GM19438 (cell line): ENCODE measurements at regions not wholly inside any gene's neighbourhood (a gene's known extent, or its start where the extent isn't known, plus 50 kb on each side); places are given as distances from the start of the nearest gene placed in this dataset.

Source experiments
- ATAC-seq: cut with Tn5 transposase; IDR thresholded peaks from one replicate; pipeline ENCODE4 v1.9.1; 2021; ENCODE audit warnings: low read depth; ENCODE audit not compliant: unreplicated experiment

- ATAC-seq: no peak
Measured at GRCh38 chr10:2301227-2301626, 563.9 kb upstream of the ADARB2 start.

GRCh38 chr10:2300231-2300630, 562.9 kb upstream of the ADARB2 start:
- no peak for ATAC-seq

DNA sequence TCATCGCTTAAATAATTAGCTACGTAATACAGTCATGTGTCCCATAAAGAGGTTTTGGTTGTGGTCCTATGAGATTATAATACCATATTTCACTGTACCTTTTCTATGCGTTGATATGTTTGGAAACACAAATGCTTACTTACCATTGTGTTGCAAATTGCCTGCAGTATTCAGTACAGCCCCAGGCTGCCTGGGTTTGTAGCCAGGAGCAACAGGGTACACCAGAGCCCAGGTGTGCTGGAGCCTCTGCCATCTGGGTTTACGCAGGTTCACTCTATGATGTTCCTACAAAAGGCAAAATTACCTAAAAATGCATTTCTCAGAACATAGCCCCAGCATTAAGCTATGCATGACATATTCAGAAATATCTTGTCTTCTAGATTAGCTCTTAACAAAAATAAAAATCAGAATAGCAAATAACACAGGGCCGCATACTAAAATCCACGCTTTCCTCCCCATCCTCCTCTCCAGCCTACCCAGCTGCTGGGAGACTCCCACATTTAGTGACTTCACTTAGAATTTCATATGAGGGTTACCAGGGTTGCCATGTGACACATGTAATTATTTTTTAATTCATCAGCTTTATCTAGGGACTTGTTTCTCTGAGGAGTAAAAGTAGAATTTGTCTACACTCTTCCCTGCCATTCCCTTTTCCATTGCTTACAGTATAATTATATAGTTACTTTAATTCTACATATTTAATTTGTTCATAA, 559.0 kb upstream of the ADARB2 start:
- no peak for ATAC-seq

- ATAC-seq: no peak
Measured at GRCh38 chr10:2294739-2295138, 557.4 kb upstream of the ADARB2 start.

DNA sequence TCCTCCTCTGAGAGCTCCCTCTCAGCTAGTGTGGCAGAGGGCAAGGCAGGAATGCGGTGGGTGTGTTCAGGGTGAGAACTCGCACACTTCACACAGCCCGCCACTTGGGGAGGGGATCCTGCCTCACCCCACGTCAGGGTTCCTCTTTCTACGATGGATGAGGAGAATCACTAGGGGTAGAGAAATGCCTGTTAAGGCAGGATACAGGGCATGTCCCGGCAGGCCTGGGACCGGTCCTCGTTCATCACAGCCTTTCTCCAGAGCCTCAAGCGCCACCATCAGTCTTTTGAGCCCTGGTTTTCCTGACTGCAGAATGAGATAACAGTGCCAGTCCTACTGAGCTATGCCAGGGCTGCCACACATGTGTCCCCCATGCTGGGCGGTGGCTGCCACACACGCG, 546.7 kb upstream of the ADARB2 start:
- no peak for ATAC-seq

DNA sequence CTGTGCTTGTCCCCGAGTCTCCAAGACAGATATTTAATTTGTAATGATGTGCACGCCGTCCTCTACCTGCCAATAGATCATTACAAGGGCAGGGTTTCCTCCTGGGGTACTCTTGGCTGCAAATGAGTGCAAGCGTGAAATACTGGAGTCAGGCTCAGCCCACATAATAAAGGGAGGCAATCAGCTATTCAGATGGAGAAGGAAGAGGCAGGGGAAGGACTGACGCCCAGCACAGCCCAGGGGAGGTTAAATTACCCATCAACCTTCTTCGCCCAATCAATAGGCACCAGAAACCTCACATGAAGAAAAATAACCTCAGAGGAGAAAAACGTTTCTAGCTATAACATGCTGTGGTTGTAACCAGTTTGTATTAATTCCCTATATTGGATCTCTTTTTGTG, 544.9 kb upstream of the ADARB2 start:
- no peak for ATAC-seq

- no peak for ATAC-seq
Measured at GRCh38 chr10:2280713-2281300, 543.5 kb upstream of the ADARB2 start.

DNA sequence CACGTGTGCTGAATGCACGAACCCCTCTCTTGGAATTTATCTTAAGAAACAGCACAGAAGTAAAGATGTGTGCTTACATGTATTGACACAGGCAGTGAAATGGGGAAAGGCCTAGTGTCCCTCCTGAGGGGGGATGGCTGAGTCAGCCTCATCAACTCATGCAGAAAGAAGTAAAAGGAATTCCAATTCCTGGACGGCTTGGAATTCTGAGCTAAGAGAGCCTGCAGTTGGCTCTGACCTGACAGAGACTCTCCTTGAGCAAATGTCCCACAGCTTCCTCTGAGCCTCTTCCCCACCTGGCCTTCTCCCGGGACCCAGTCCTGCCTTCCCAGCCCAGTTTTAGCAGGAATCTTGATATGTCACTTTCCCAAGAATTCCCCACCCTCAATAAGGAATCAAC, 542.4 kb upstream of the ADARB2 start:
- ATAC-seq: no peak

DNA sequence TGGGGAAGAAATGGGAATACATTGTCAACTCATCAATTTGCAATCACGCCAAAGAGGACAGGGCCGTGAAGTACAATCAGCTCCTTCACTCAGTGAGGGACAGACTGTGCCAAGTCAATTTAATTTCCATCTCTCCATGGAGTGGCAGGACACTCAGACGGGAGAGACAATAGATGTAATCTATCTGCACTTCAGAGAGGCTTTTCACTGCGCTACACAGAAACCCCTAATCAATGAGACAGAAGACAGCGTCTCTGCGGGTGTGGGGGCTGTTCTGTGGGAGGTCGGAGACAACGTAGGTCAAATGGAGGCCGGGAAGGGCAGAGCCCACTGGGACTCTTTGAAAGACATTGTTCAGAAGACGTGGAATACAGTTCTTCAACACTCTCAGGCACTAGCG, 541.0 kb upstream of the ADARB2 start:
- ATAC-seq: no peak

GRCh38 chr10:2263561-2263960, 526.2 kb upstream of the ADARB2 start:
- ATAC-seq: no peak

DNA sequence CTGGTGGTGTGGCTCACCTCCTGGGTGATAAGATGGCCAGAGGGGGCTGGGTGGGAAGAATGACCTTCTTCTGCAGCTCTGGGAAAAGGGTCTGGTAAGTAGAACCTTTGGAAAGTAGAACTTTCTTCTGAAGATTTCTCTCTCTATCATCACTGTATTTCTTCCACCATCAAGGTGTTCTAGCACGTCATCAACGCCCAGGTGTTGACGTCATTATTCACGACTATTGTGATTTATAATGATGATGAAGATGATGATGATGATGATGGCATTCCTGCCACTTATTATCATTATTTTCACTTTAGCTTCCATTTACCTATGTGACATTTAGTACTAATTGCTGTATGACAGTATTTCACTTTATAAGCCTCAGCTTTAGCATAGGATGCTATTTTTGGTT, 525.6 kb upstream of the ADARB2 start:
- no peak for ATAC-seq

- no peak for ATAC-seq
Measured at GRCh38 chr10:2262333-2262732, 525.0 kb upstream of the ADARB2 start.

DNA sequence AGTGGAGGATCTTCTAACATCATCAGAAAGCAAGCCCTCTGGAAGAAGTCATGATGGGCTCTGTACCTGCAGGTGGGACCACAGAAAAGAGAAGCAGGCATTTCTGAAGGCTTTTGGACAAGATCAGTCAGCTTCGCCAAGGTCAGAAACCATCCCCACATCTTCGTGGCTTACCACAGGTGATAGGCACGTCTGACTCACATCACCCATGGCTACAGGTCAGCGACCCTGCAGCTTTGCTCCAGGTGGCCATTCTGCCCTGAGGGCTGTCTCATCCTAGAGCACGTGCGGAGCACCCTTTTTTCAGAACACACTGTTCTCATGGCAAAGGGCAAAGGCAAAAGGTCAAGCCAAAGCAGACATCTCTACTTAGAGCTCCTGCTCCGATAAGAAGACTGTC, 518.9 kb upstream of the ADARB2 start:
- ATAC-seq: no peak

GRCh38 chr10:2252096-2252495, 514.8 kb upstream of the ADARB2 start:
- no peak for ATAC-seq

DNA sequence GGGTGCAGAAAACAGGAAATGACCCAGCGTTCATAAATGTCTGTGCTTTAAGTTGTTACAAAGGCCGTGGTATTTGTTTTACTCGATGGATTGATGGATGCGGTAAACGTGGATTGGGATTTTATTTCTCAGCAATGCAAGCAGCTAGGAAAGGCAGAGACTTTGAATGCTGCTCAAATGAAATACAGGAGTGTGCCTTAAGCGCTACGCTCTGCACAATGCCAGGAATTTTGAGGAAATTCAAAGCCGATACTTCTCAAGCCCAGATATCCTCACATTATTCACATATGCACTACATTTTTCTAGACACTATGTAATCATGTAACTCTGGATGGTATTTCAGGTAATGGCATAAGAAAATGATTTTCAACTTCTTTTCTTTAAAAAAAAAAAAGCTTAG, 514.3 kb upstream of the ADARB2 start:
- ATAC-seq: no peak

- no peak for ATAC-seq
Measured at GRCh38 chr10:2246747-2247146, 509.4 kb upstream of the ADARB2 start.

DNA sequence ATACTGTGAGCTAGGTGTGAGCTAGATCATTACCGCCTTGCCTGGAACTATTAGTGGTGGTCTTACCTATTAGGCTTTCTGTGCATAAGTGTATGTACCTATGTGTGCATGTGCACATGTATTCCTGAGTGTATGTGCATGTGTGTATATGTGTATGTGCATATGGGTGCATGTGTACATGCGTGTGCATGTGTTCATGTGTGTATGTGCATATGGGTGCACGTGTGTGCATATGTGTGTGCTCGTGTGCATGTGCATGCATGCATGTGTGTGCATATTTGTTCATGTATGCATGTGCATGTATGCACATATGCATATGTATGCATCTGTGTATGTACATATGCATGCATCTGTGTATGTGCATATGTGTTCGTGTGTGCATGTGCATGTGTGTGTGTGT, 508.3 kb upstream of the ADARB2 start:
- ATAC-seq: no peak

DNA sequence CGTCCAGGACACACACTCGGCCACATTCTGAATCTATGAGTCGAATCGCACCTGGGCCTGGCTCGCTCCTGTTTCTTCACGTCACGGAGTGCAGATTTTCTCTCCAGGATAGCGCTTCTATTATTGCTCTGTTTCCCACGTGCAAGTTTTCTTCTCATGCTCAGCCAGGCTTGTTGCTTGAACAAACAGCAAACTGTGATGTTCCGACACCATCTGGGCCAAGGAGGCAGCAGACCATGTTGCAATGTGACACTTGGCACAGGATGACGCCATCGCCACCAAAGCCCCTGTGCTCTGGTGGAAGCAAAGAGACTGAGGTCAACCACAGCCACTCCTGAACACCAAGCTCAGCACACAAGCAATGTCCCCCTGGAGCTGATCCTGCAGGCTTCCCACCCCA, 507.1 kb upstream of the ADARB2 start:
- ATAC-seq: no peak

DNA sequence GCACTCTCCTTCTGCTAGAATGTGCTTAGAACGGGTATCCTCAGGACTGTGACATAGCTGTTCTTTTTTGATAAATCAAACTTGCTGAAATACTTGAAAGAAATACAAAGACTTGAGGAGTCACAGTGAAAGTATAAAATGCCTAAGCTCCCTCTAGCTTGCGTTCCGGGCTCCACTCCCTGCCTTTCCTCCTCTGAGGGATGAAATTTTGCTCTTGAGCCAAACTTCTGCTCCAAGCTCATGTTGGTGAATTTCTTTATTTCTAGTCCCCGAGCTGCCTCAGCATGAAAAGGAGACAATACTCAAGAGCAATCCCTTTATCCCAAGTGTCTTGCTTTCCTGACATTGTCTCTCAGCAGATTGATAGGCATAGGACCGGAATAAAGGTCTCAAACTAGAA, 499.6 kb upstream of the ADARB2 start:
- no peak for ATAC-seq

DNA sequence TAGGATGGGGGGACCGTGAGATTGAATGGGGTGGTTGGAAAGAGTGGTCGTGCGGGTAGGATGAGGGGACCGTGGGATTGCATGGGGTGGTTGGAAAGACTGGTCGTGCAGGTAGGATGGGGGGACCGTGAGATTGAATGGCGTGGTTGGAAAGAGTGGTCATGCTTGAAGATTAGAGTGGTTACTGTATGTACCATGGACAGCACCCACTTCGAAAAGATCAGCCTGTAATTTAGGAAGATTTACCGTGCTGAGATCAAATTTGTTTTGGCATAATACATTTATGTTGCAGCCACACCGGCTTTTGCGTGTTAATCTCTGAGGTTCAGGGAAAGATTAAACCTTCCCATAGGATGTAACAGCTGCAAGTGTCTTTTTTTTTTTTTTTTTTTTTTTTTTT, 495.2 kb upstream of the ADARB2 start:
- ATAC-seq: no peak

- no peak for ATAC-seq
Measured at GRCh38 chr10:2230478-2230877, 493.2 kb upstream of the ADARB2 start.

- ATAC-seq: no peak
Measured at GRCh38 chr10:2228320-2228901, 491.1 kb upstream of the ADARB2 start.
